Panc1 (cell line): ENCODE measurements at regions not wholly inside any gene's neighbourhood (a gene's known extent, or its start where the extent isn't known, plus 50 kb on each side); places are given as distances from the start of the nearest gene placed in this dataset.

Experiments
- ATAC-seq: fragments of 200-7000 bp; cut with Tn5 transposase; 2 replicates; pipeline ENCODE4 v1.9.1; 2020; ENCODE audit warnings: mild to moderate bottlenecking, moderate library complexity
- BruUV-seq: library from RNA; stranded (reverse); fragments of 400-500 nt; replicated peaks from 2 replicates; lab custom pipeline; 2021; lab: Mats Ljungman, UMichigan
- CTCF ChIA-PET: fragments of 300-600 bp; sonication (Branson Sonifier 250); formaldehyde crosslinking; loops from one replicate; lab custom pipeline; 2022; ENCODE audit warnings: antibody characterized with exemption; lab: Charles Lee
- POLR2A ChIA-PET: fragments of 300-600 bp; sonication (Branson Sonifier 250); formaldehyde crosslinking; loops from one replicate; lab custom pipeline; 2022; ENCODE audit warnings: antibody characterized with exemption; lab: Charles Lee
- DNase-seq: peaks from one replicate; pipeline ENCODE4 v3.0.0-alpha.2; 2010; ENCODE audit warnings: low read depth, low spot score
- H3K27ac ChIP-seq: 2 replicates; pipeline ENCODE4 v1.5.1; 2011; ENCODE audit warnings: mild to moderate bottlenecking, low read length, inconsistent platforms
- H3K27me3 ChIP-seq: fragments of 200-500 bp; sonication (Bioruptor generic); 2 replicates; pipeline ENCODE4 v1.6.0; 2014; ENCODE audit warnings: low read length, inconsistent platforms; ENCODE audit not compliant: control insufficient read depth, insufficient read depth
- H3K36me3 ChIP-seq: fragments of 200-500 bp; sonication (Bioruptor generic); 2 replicates; pipeline ENCODE4 v1.5.1; 2014; ENCODE audit warnings: inconsistent platforms, mild to moderate bottlenecking, low read length, moderate library complexity; ENCODE audit not compliant: control insufficient read depth, insufficient read depth
- H3K4me1 ChIP-seq: 2 replicates; pipeline ENCODE4 v1.5.1; 2011; ENCODE audit warnings: inconsistent platforms, mild to moderate bottlenecking, low read length, moderate library complexity; ENCODE audit not compliant: control insufficient read depth, insufficient read depth
- H3K4me3 ChIP-seq, 2 experiments: 2 replicates each; pipeline ENCODE4 v1.5.1; 2011 to 2012; ENCODE audit warnings: low read depth in 2 of 2, low read length in 2 of 2, mild to moderate bottlenecking in 2 of 2, inconsistent platforms in 1 of 2, moderate library complexity in 1 of 2
- H3K9me3 ChIP-seq: fragments of 200-500 bp; sonication (Bioruptor generic); 2 replicates; pipeline ENCODE4 v1.5.1; 2014; ENCODE audit warnings: low read depth, mild to moderate bottlenecking, inconsistent platforms, low read length, moderate library complexity; ENCODE audit not compliant: control insufficient read depth, insufficient read depth
- POLR2AphosphoS5 ChIP-seq: IDR thresholded peaks from 2 replicates; pipeline ENCODE4 v1.6.1; 2012; ENCODE audit warnings: mild to moderate bottlenecking, low read depth, low read length, moderate library complexity
- REST ChIP-seq, 2 experiments: IDR thresholded peaks; 2 replicates each; pipeline ENCODE4 v1.6.1; 2011 to 2012; ENCODE audit warnings: low read depth in 2 of 2, control low read depth in 1 of 2, low read length in 1 of 2, mild to moderate bottlenecking in 1 of 2, moderate library complexity in 1 of 2; ENCODE audit not compliant: insufficient read depth in 1 of 2
- SIN3A ChIP-seq: IDR thresholded peaks from 2 replicates; pipeline ENCODE4 v1.6.1; 2012; ENCODE audit warnings: low read depth, mild to moderate bottlenecking, low read length, moderate library complexity, borderline replicate concordance; ENCODE audit not compliant: insufficient read depth
- TCF7L2 ChIP-seq: IDR thresholded peaks from 2 replicates; pipeline ENCODE4 v1.6.1; 2011; ENCODE audit warnings: mild to moderate bottlenecking, low read depth, low read length, inconsistent platforms
- in situ Hi-C: cut with HindIII; loops from 2 replicates; pipeline ENCODE4 v1.10.0; 2016; ENCODE audit warnings: low sequenced_read_pairs, low pct_unique_long_range_greater_than_20kb
- intact Hi-C: fragments of 100-400 bp; cut with micrococcal nuclease; formaldehyde crosslinking; loops from one replicate; pipeline ENCODE4 v1.10.0; 2022; ENCODE audit not compliant: unreplicated experiment
- TF ChIP-seq, protein P1 (sequence below): fragments of 450-650 bp; IDR thresholded peaks from 2 replicates; pipeline ENCODE4 v1.5.1; 2017; ENCODE audit warnings: mild to moderate bottlenecking

DNA sequence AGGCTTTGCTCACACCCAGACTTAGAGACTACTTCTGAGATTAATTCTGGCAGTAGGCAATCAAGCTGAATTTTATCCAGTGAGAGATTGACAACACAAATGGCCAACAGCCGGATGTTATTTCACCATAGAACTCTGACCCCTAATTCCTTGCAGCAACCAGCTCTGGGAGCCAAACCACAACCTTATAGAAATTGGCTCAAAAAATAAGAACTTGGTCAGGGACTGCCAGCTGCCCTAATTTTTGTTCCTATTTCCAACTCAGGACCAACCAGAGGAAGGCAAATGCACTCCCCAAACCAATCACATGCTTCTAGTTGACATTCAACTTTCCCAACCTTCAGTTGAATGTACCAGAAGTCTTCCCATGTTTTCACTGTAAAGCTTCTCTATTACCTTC is 269.7 kb downstream of the HS3ST1 start:
- no TSS peak for BruUV-seq
- intact Hi-C loops (no loop called here), in situ Hi-C loops (no loop called here)
- no peaks in the 10 kb centered on the region for H3K36me3 ChIP-seq
- no peaks in the 10 kb centered on the region for H3K4me1 ChIP-seq
- H3K9me3 ChIP-seq = no peaks in the 10 kb centered on the region
- H3K27me3 ChIP-seq = no peaks in the 10 kb centered on the region
- CTCF ChIA-PET = no interaction called here
- DNase-seq (no peak), ATAC-seq (no peak)
- no peak overlapping the region for H3K4me3 ChIP-seq
- TF ChIP-seq REST (IDR thresholded peaks at IDR 0.05; ENCODE audit: insufficient read depth in 1 of 2, low read depth in 2 of 2, low read length in 1 of 2) (no peak), POLR2AphosphoS5 (no peak), TCF7L2 (no peak), SIN3A (no peak)
- TF ChIP-seq, protein P1, sequence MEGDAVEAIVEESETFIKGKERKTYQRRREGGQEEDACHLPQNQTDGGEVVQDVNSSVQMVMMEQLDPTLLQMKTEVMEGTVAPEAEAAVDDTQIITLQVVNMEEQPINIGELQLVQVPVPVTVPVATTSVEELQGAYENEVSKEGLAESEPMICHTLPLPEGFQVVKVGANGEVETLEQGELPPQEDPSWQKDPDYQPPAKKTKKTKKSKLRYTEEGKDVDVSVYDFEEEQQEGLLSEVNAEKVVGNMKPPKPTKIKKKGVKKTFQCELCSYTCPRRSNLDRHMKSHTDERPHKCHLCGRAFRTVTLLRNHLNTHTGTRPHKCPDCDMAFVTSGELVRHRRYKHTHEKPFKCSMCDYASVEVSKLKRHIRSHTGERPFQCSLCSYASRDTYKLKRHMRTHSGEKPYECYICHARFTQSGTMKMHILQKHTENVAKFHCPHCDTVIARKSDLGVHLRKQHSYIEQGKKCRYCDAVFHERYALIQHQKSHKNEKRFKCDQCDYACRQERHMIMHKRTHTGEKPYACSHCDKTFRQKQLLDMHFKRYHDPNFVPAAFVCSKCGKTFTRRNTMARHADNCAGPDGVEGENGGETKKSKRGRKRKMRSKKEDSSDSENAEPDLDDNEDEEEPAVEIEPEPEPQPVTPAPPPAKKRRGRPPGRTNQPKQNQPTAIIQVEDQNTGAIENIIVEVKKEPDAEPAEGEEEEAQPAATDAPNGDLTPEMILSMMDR = no peak
- H3K27ac ChIP-seq = no peak overlapping the region
- POLR2A ChIA-PET = no interaction called here

DNA sequence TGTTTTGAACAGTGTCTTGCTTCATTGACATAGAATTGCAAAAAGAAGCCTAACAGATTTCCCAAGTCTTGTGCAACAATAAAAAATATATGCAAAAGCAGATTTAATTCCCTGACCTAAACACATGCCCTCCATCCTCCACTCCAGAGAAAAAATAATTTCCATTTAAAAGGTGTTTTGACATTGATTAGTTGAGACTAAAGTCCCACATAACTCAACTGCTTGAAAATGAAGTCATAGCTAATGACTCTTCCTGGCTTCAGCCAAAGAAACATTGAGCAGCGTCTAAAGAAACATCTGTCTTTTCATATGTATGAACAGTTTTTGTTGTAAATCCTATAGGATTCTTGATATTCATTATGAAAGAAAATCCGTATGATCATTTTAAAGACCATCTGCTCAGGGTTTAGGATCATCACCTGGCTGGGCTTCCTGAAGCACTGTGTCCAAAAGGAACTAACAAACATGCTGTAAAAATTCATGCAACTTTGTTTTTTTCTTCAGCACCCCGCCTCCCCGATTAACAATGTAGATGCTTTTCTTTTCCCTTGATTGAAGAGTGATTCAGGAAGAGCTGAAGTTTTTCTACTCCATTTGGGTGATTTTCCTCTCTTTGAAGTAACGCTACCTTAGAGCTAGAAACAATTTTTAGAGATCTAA is 273.4 kb downstream of the HS3ST1 start:
- Histone ChIP-seq H3K9me3 (no peaks in the 10 kb centered on the region), H3K36me3 (no peaks in the 10 kb centered on the region), H3K4me3 (no peak overlapping the region), H3K4me1 (no peaks in the 10 kb centered on the region), H3K27ac (no peak overlapping the region), H3K27me3 (no peaks in the 10 kb centered on the region)
- DNase-seq (no peak), ATAC-seq (no peak)
- BruUV-seq = no TSS peak
- in situ Hi-C loops (no loop called here), intact Hi-C loops (no loop called here)
- POLR2A ChIA-PET = no interaction called here
- TF ChIP-seq, protein P1 = no peak
- TF ChIP-seq POLR2AphosphoS5 = no peak
- TF ChIP-seq SIN3A = no peak
- no peak for TF ChIP-seq REST (IDR thresholded peaks at IDR 0.05; ENCODE audit: insufficient read depth in 1 of 2, low read depth in 2 of 2, low read length in 1 of 2)
- TF ChIP-seq TCF7L2 = no peak
- CTCF ChIA-PET = no interaction called here
